ENCODE measurements at regions not wholly inside any gene's neighbourhood (a gene's known extent, or its start where the extent isn't known, plus 50 kb on each side); places are given as distances from the start of the nearest gene placed in this dataset.

- no peak for TF ChIP-seq POLR2AphosphoS5 (IDR thresholded peaks at IDR 0.05; ENCODE audit: low read depth, low read length)
- TF ChIP-seq TAF1 (IDR thresholded peaks at IDR 0.05; ENCODE audit: borderline replicate concordance, insufficient read depth, low read length): no peak
- no peak for TF ChIP-seq REST (IDR thresholded peaks at IDR 0.05; ENCODE audit: insufficient read depth in 1 of 2, low read depth in 2 of 2, low read length in 2 of 2)
Measured at GRCh38 chr5:68405026-68405684, 189.6 kb downstream of the PIK3R1 start.

All from PFSK-1 (cell line).